ENCODE measurements at regions not wholly inside any gene's neighbourhood (a gene's known extent, or its start where the extent isn't known, plus 50 kb on each side); places are given as distances from the start of the nearest gene placed in this dataset.

DNA sequence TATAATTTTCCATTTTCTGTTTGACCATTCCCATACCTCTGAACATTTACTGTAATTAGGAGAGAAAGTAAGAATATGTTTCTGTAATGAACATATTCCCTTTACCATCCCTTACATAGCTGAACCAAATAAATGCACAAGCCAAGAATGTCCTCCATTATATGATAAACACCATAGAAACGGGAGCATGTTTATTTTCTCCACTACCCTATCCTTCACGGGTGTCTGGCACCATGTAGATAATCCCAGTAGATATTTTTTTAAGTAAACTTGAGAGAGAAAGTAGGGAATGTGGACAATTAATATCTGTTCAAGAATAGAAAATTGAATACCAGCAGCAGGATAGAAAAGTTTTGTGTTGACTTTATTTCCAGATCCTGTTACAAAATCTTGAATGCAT, 928.4 kb downstream of the EFNB2 start:
- TF ChIP-seq, protein P1, sequence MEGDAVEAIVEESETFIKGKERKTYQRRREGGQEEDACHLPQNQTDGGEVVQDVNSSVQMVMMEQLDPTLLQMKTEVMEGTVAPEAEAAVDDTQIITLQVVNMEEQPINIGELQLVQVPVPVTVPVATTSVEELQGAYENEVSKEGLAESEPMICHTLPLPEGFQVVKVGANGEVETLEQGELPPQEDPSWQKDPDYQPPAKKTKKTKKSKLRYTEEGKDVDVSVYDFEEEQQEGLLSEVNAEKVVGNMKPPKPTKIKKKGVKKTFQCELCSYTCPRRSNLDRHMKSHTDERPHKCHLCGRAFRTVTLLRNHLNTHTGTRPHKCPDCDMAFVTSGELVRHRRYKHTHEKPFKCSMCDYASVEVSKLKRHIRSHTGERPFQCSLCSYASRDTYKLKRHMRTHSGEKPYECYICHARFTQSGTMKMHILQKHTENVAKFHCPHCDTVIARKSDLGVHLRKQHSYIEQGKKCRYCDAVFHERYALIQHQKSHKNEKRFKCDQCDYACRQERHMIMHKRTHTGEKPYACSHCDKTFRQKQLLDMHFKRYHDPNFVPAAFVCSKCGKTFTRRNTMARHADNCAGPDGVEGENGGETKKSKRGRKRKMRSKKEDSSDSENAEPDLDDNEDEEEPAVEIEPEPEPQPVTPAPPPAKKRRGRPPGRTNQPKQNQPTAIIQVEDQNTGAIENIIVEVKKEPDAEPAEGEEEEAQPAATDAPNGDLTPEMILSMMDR (IDR thresholded peaks at IDR 0.05; ENCODE audit: control insufficient read depth, extremely low read depth, insufficient read depth) = no peak
- DNase-seq (ENCODE audit: low read depth) = no peak
- no peak overlapping the region for H3K4me3 ChIP-seq (ENCODE audit: low read depth, low read length)

DNA sequence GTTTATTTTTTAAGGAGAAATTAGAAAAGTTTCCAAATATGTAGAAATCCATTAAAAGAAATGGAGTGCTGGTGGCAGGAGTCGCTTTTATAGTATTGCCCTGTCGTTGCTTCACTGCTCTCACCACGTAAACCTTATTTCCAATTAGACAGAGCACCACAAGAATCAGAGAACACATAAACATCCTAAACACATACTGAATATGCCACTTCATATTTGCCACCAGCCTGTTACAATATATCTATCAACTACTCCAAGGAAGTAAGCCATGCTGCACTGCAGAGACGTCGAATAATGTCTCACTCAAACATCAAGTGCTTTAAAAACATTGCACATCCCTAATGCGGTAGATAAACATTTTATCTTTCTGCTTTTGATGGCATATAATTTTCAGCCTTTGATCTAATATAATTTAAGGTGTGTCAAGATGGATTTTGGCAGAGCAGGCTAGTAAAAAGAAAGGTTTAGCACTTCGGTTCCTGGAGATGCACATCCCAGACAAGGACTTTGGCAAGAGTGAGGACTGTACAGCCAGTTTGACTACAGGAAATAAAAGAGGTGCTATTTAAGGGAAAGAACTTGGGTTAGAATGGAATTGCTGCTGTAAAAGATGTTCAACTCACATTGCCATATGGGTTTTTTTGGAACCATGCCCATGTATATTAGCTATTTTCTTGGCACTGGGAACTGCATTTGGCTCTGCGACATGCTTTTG, 932.3 kb downstream of the EFNB2 start:
- no peak for DNase-seq (ENCODE audit: low read depth)
- no peak overlapping the region for H3K4me3 ChIP-seq (ENCODE audit: low read depth, low read length)
- TF ChIP-seq, protein P1 (IDR thresholded peaks at IDR 0.05; ENCODE audit: control insufficient read depth, extremely low read depth, insufficient read depth) = no peak

DNA sequence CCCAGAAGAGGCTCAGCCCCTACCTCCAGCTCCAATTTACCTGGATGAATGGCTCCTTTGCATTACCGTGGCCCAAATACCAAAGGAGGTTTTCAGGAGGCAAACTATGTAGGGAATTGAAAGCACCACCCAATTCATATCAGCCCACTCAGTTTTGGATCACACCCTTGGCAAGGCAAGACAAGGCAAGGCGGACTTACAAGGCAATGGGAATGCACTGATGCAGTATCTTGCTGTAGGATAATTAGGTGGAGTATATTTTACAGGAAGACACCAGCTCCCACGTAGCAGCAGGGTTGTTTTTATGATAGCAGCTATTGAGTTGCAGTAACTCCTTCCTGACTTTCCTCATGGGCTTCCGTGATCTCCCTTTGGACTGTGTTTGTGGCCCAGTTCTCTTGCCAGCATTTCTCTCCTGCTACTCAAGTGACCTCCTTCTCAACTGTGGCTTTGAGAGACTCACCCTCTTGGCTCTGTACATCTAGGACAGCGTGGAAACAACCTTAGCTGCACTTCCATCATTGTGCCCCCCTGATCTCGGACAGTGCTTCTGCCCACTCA, 935.9 kb downstream of the EFNB2 start:
- no peak overlapping the region for H3K4me3 ChIP-seq (ENCODE audit: low read depth, low read length)
- no peak for DNase-seq (ENCODE audit: low read depth)
- TF ChIP-seq, protein P1 (IDR thresholded peaks at IDR 0.05; ENCODE audit: control insufficient read depth, extremely low read depth, insufficient read depth) = no peak

DNA sequence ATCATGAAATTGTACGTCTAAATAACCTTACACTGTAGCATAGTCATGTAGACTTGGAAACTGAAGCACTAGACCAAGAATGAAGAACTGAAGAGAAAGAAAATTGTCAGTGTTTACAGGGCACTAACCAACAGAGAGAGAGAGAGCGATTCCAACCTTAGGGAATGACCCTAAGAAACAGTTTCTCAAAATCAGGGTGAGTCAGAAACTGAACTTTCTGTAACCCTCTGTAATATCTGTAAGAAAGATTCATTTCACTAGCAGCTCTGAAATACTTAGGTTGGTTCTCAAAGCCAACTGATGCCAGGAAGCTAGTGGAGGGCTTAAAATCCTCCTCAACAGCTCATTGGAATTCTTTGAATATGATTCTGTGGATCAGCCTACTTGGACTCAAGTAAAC, 936.9 kb downstream of the EFNB2 start:
- TF ChIP-seq, protein P1 (IDR thresholded peaks at IDR 0.05; ENCODE audit: control insufficient read depth, extremely low read depth, insufficient read depth) = no peak
- no peak for DNase-seq (ENCODE audit: low read depth)
- H3K4me3 ChIP-seq (ENCODE audit: low read depth, low read length) = no peak overlapping the region

DNA sequence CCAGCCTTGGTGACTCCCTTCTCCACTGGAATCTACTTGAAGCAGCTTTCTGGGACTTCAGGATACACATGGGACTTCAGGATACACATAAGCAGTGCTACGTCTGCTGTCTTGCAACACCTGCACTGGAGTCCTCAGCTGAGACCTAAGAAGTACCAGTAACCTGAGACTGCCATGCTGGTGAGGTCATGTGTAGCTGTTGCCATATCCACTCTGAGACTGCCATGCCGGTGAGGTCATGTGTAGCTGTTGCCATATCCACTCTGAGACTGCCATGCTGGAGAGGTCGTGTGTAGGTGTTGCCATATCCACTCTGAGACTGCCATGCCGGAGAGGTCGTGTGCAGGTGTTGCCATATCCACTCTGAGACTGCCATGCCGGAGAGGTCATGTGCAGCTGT, 937.9 kb downstream of the EFNB2 start:
- DNase-seq (ENCODE audit: low read depth) = no peak
- TF ChIP-seq, protein P1 (IDR thresholded peaks at IDR 0.05; ENCODE audit: control insufficient read depth, extremely low read depth, insufficient read depth) = no peak
- no peak overlapping the region for H3K4me3 ChIP-seq (ENCODE audit: low read depth, low read length)

DNA sequence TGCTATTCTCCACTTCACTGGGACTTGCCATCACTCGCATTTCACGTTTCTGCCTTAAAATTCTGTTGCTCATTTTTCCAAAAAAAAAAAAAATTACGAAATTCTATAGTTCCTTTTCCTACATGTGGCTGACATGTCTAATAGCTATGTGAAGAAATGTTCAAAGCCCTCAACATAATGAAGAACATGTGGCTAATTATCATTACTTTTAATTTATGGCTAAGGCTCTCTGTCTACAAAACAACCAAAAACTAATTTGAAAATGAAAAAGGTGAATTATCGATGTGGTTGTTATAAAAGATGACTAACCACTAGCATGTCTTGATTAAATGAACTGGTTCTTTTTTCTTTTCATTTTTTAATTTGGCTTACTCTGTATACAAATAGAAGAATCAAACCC, 940.0 kb downstream of the EFNB2 start:
- no peak for DNase-seq (ENCODE audit: low read depth)
- TF ChIP-seq, protein P1 (IDR thresholded peaks at IDR 0.05; ENCODE audit: control insufficient read depth, extremely low read depth, insufficient read depth) = no peak

DNA sequence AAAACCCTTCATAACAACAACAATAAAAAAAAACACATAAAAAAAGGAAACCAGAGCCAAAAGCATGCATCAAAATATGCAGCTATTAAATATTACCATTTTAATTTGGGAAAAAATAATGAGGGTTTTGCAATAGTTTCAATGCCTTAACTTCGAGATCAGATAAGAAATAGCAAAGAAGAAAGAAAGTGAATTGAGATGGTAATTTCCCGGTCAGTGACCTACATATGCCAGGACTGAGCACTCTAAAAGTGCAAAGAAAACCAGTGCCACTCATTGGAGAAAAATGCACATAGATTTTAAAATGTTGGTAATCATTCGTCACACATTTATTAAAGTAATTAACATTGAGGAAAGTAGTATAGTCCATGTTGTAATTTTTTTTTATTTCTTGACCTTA, 944.2 kb downstream of the EFNB2 start:
- no peak overlapping the region for H3K4me3 ChIP-seq (ENCODE audit: low read depth, low read length)
- TF ChIP-seq, protein P1 (IDR thresholded peaks at IDR 0.05; ENCODE audit: control insufficient read depth, extremely low read depth, insufficient read depth) = no peak
- DNase-seq (ENCODE audit: low read depth) = no peak

More for the DNA sequence above, 940.0 kb downstream of the EFNB2 start:
- H3K4me3 ChIP-seq (ENCODE audit: low read depth, low read length) = no peak overlapping the region

Measured in LNCaP clone FGC (cell line).